Neural progenitor cell (in vitro differentiated cells): ENCODE measurements at regions not wholly inside any gene's neighbourhood (a gene's known extent, or its start where the extent isn't known, plus 50 kb on each side); places are given as distances from the start of the nearest gene placed in this dataset.

ENCODE experiments used
- EZH2 ChIP-seq: fragments of 200-600 bp; sonication (generic); IDR thresholded peaks from 2 replicates; pipeline ENCODE4 v1.6.1; 2017; ENCODE audit warnings: antibody characterized with exemption, mild to moderate bottlenecking, moderate library complexity
- EZH2phosphoT487 ChIP-seq: fragments of 200-600 bp; sonication (generic); IDR thresholded peaks from 2 replicates; pipeline ENCODE4 v1.6.1; 2017; ENCODE audit warnings: antibody characterized with exemption

GRCh38 chr14:106010783-106011182 lies 484.4 kb downstream of the TMEM121 start:
- no peak for TF ChIP-seq EZH2
- TF ChIP-seq EZH2phosphoT487, result no peak
